HG02884 (cell line): ENCODE measurements at regions not wholly inside any gene's neighbourhood (a gene's known extent, or its start where the extent isn't known, plus 50 kb on each side); places are given as distances from the start of the nearest gene placed in this dataset.

Experiments
- ATAC-seq: cut with Tn5 transposase; IDR thresholded peaks from one replicate; pipeline ENCODE4 v1.9.1; 2021; ENCODE audit warnings: mild to moderate bottlenecking, moderate library complexity; ENCODE audit not compliant: unreplicated experiment

GRCh38 chr2:190809139-190809764 is 71.4 kb upstream of the GLS start:
- no peak for ATAC-seq

- no peak for ATAC-seq
Observed at GRCh38 chr2:190809876-190810525, 70.6 kb upstream of the GLS start.

DNA sequence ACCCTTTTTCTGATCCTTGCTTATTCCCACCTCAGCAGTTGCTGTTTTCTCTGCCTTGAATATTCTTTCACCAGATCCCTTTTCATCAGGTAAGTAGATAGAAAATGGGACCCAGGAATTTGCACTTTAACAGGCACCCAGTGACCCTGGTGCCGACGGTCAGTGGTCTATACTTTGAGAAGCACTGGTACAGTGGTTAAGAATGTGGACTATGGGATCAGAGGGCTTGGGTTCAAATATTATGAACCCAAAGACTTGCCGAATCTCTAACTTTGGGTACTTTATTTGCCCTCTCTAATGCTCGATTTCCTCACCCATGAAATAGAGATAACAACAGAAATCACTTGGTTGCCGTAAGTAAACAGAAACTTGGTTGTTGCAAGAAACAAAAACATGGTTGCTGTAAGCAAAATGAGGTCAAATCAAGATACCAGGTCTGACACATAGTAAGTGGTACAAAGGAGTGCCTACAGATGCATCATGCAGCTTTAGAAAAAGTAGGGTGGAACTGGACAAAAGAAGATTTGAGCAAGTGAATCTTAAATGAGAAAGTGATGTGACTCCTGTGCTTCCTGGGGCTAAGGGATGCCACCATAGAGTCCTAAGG is 69.5 kb upstream of the GLS start:
- no peak for ATAC-seq

- ATAC-seq = no peak
Observed at GRCh38 chr2:190811811-190812210, 68.8 kb upstream of the GLS start.

DNA sequence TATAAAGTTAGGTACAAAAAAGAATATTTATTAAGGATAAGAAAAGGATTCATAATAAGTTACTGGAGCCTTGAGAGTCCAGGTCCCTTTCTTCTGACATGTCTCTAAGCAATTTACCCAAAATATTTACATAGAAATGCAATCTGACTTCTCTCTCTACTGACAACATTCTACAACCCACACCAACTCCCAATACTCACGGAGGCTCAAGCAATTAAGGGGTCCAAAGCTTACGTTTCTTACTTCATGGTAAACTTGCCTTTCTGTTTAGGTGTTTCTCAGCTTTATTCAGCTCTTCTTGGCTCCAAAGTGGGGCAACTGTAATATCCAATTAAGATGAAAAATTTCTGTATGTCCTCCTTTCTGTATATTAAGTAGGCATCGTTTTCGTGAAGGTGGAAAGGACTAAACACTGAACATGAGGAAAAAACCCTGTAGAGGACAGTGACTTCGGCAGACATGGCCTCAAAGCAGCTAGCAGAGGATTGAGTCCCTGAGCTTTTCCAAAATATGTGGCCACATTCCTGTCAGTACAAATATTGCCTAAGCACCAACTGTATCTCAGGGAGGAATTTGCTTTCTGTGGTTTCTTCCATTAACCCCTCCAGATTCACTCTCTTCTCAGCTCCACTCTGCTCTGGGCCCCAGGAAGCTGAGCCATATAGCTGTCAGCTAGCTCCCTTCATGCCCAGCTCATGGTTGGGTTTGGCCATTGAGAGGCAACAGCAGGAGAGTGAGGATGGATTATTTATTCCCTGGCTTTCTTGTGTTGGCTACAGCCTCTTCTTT is 67.9 kb upstream of the GLS start:
- ATAC-seq = no peak

DNA sequence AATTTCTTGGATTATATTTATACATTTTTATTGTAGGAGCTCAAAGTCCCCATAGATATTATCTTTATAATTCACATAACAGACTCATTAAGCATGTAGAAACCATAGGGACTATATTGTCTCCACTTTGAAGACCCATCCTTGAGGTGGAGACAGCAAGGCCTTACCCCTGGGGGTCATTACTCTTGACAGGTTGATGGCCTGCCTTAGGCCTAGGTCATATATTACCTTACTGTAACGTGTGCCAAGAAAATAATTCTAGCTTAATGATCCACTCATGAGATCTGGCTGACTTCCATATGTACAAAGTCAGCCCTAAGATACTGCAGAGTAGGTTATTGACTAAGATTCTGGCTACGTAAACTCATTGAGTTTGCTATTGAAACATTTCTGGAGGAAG is 65.4 kb upstream of the GLS start:
- no peak for ATAC-seq

DNA sequence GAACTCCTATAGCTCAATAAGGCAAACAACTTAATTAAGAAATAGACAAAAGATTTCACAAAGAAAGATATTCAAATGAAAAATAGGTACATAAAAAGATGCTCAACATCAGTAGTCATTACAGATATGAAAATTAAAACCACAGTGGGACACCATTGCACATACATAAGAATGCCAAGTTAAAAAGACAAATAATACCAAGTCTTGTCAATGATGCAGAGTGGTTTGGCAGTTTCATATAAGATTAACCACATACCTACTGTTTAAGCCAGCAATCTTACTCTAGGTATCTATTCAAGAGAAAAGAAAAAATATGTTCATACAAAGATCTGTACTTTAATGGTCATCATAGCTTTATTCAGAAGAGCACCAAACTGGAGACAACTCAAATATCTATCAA is 63.5 kb upstream of the GLS start:
- ATAC-seq = no peak

DNA sequence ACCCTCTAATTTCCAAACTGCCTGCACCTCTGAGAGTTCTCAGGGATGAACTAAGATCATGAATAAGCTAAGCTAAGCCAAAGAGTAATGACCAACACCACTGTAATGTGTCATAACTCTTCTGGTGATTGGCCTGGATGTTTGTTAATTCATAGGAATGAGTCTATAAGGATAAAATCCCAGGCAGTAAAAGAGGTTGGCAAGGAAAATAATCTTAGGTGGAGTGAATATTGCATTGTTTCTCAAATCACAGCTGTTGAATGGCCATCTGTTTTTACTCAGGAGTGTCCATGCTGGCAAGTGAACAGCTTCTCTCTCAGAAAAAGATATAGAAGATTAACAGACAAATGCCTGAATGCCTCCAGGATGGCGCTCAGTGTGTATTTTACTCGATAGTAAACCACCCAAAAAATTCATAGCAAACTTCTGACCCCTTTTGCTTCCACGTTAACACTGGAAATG is 60.8 kb upstream of the GLS start:
- no peak for ATAC-seq

DNA sequence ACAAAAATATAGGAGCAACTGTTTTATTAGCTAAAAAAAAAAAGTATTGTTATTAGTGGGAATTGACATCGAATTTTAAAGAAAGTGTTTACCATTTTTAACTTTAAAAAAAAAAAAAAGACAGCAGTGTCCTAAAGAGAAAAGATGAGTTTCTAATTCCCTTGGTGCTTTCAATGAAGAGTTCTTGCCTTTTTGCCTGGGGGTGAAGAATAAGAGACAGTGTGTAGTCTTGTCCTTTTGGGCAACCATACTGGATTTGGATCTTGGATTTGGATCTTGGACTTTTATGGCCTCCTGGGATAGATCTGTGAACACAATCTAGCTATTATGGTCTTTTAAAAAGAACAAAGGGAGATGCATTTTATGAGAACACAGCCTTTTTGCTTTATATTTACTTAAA is 60.2 kb upstream of the GLS start:
- ATAC-seq = no peak

GRCh38 chr2:190822043-190822442 is 58.6 kb upstream of the GLS start:
- ATAC-seq = no peak

GRCh38 chr2:190827720-190828119 is 52.9 kb upstream of the GLS start:
- ATAC-seq = no peak

- no peak for ATAC-seq
Observed at GRCh38 chr2:190829642-190830041, 51.0 kb upstream of the GLS start.
